ENCODE measurements at regions not wholly inside any gene's neighbourhood (a gene's known extent, or its start where the extent isn't known, plus 50 kb on each side); places are given as distances from the start of the nearest gene placed in this dataset.

- Histone ChIP-seq H3K27ac (ENCODE audit: low read depth in 2 of 2, low read length in 2 of 2) (no peak overlapping the region), H3K36me3 (ENCODE audit: control insufficient read depth in 2 of 3, insufficient read depth in 3 of 3, low read length in 3 of 3) (no peaks in the 10 kb centered on the region), H3K9me3 (ENCODE audit: control insufficient read depth in 2 of 3, insufficient read depth in 1 of 3, low read length in 3 of 3) (peaks cover 0 to 3% (median 0%) of the 10 kb centered on the region in 3 donors), H3K27me3 (ENCODE audit: control insufficient read depth, insufficient read depth, low read length) (no peaks in the 10 kb centered on the region), H3K9ac (ENCODE audit: low read length in 3 of 3) (no peak overlapping the region), H3K4me1 (ENCODE audit: control insufficient read depth in 2 of 3, insufficient read depth in 2 of 3, low read depth in 1 of 3, low read length in 3 of 3) (no peaks in the 10 kb centered on the region), H3K4me3 (ENCODE audit: low read length in 3 of 3) (no peak overlapping the region)
- intact Hi-C loops (cut with DNase I) = no loop called here
- TF ChIP-seq CTCF (IDR thresholded peaks at IDR 0.05; ENCODE audit: borderline replicate concordance, extremely low read depth, insufficient read depth) = no peak
- DNase-seq (no peak), FAIRE-seq (no peak)
These were observed 158.7 kb upstream of the SPRED1 start for GRCh38 chr15:38093931-38094330.

- Histone ChIP-seq H3K27me3 (ENCODE audit: control insufficient read depth, insufficient read depth, low read length) (no peaks in the 10 kb centered on the region), H3K4me1 (ENCODE audit: control insufficient read depth in 2 of 3, insufficient read depth in 2 of 3, low read depth in 1 of 3, low read length in 3 of 3) (no peaks in the 10 kb centered on the region), H3K9ac (ENCODE audit: low read length in 3 of 3) (no peak overlapping the region), H3K9me3 (ENCODE audit: control insufficient read depth in 2 of 3, insufficient read depth in 1 of 3, low read length in 3 of 3) (peaks cover 0 to under 1% (median 0%) of the 10 kb centered on the region in 3 donors), H3K27ac (ENCODE audit: low read depth in 2 of 2, low read length in 2 of 2) (no peak overlapping the region), H3K4me3 (ENCODE audit: low read length in 3 of 3) (no peak overlapping the region), H3K36me3 (ENCODE audit: control insufficient read depth in 2 of 3, insufficient read depth in 3 of 3, low read length in 3 of 3) (no peaks in the 10 kb centered on the region)
- TF ChIP-seq CTCF (IDR thresholded peaks at IDR 0.05; ENCODE audit: borderline replicate concordance, extremely low read depth, insufficient read depth) = no peak
- FAIRE-seq (no peak), DNase-seq (no peak)
- intact Hi-C loops (cut with DNase I) = no loop called here
These were observed 149.7 kb upstream of the SPRED1 start for GRCh38 chr15:38102972-38103371.

GRCh38 chr15:38103564-38103963 is 149.1 kb upstream of the SPRED1 start:
- Histone ChIP-seq H3K9me3 (ENCODE audit: control insufficient read depth in 2 of 3, insufficient read depth in 1 of 3, low read length in 3 of 3) (no peaks in the 10 kb centered on the region), H3K27me3 (ENCODE audit: control insufficient read depth, insufficient read depth, low read length) (no peaks in the 10 kb centered on the region), H3K36me3 (ENCODE audit: control insufficient read depth in 2 of 3, insufficient read depth in 3 of 3, low read length in 3 of 3) (no peaks in the 10 kb centered on the region), H3K4me3 (ENCODE audit: low read length in 3 of 3) (no peak overlapping the region), H3K9ac (ENCODE audit: low read length in 3 of 3) (no peak overlapping the region), H3K27ac (ENCODE audit: low read depth in 2 of 2, low read length in 2 of 2) (no peak overlapping the region), H3K4me1 (ENCODE audit: control insufficient read depth in 2 of 3, insufficient read depth in 2 of 3, low read depth in 1 of 3, low read length in 3 of 3) (no peaks in the 10 kb centered on the region)
- no peak for DNase-seq
- no peak for FAIRE-seq
- intact Hi-C loops (cut with DNase I) = no loop called here
- TF ChIP-seq CTCF (IDR thresholded peaks at IDR 0.05; ENCODE audit: borderline replicate concordance, extremely low read depth, insufficient read depth) = no peak

- Histone ChIP-seq H3K36me3 (ENCODE audit: control insufficient read depth in 2 of 3, insufficient read depth in 3 of 3, low read length in 3 of 3) (no peaks in the 10 kb centered on the region), H3K9me3 (ENCODE audit: control insufficient read depth in 2 of 3, insufficient read depth in 1 of 3, low read length in 3 of 3) (no peaks in the 10 kb centered on the region), H3K27me3 (ENCODE audit: control insufficient read depth, insufficient read depth, low read length) (no peaks in the 10 kb centered on the region), H3K9ac (ENCODE audit: low read length in 3 of 3) (no peak overlapping the region), H3K4me1 (ENCODE audit: control insufficient read depth in 2 of 3, insufficient read depth in 2 of 3, low read depth in 1 of 3, low read length in 3 of 3) (peaks cover 0 to 4% (median 0%) of the 10 kb centered on the region in 3 donors), H3K27ac (ENCODE audit: low read depth in 2 of 2, low read length in 2 of 2) (no peak overlapping the region), H3K4me3 (ENCODE audit: low read length in 3 of 3) (no peak overlapping the region)
- no peak for DNase-seq
- TF ChIP-seq CTCF (IDR thresholded peaks at IDR 0.05; ENCODE audit: borderline replicate concordance, extremely low read depth, insufficient read depth) = no peak
- FAIRE-seq = no peak
- intact Hi-C loops (cut with DNase I) = no loop called here
These were observed 141.6 kb upstream of the SPRED1 start for GRCh38 chr15:38111070-38111469.
